Left lobe of liver (tissue), 2 donors: ENCODE measurements at regions not wholly inside any gene's neighbourhood (a gene's known extent, or its start where the extent isn't known, plus 50 kb on each side); places are given as distances from the start of the nearest gene placed in this dataset.
A peak's percentile ranks its signal among the peaks of the same experiment; 100 is the strongest.
"Not testable (repeated sequence)": the region's sequence is repeated elsewhere in the genome, so short reads cannot be mapped to it uniquely, and the experiment has no call there.

Source experiments
- ATAC-seq: fragments of 200-7000 bp; cut with Tn5 transposase; one replicate; pipeline ENCODE4 v1.9.1; 2020; ENCODE audit warnings: mild to moderate bottlenecking, moderate library complexity
- DNase-seq: peaks from one replicate; pipeline ENCODE4 v3.0.0-alpha.2; 2020; ENCODE audit warnings: low spot score
- donor health status: DM: no; HTN: no; CAD: no; lungs with moderate emphysema.
- donor health status: DM: no; HTN: yes; CAD: no.

- no peak for DNase-seq
- ATAC-seq = no peak
These were observed 285.5 kb upstream of the ANKRD50 start for GRCh38 chr4:124997991-124998390.

GRCh38 chr4:124997124-124997523, 284.6 kb upstream of the ANKRD50 start:
- DNase-seq (no peak), ATAC-seq (no peak)

GRCh38 chr4:124993838-124994237, 281.3 kb upstream of the ANKRD50 start:
- DNase-seq = no peak

GRCh38 chr4:124990398-124990797, 277.9 kb upstream of the ANKRD50 start:
- DNase-seq (no peak), ATAC-seq (no peak)

More at GRCh38 chr4:124993838-124994237, 281.3 kb upstream of the ANKRD50 start:
- no peak for ATAC-seq

- no peak for ATAC-seq
- no peak for DNase-seq
These were observed 267.8 kb upstream of the ANKRD50 start for GRCh38 chr4:124980276-124980752.

GRCh38 chr4:124978536-124978935, 266.0 kb upstream of the ANKRD50 start:
- DNase-seq, ATAC-seq: not testable (repeated sequence)

GRCh38 chr4:124977045-124977444, 264.5 kb upstream of the ANKRD50 start:
- no peak for DNase-seq
- no peak for ATAC-seq

GRCh38 chr4:124974152-124974551, 261.6 kb upstream of the ANKRD50 start:
- no peak for DNase-seq
- no peak for ATAC-seq

GRCh38 chr4:124973716-124974115, 261.2 kb upstream of the ANKRD50 start:
- DNase-seq (no peak), ATAC-seq (no peak)

GRCh38 chr4:124970011-124970410, 257.5 kb upstream of the ANKRD50 start:
- DNase-seq = no peak
- ATAC-seq = no peak

- ATAC-seq = no peak
- DNase-seq = no peak
These were observed 253.0 kb upstream of the ANKRD50 start for GRCh38 chr4:124965497-124965891.

- no peak for DNase-seq
These were observed 252.4 kb upstream of the ANKRD50 start for GRCh38 chr4:124964852-124965496.

GRCh38 chr4:124964251-124964650, 251.7 kb upstream of the ANKRD50 start:
- ATAC-seq (no peak), DNase-seq (no peak)

More at GRCh38 chr4:124964852-124965496, 252.4 kb upstream of the ANKRD50 start:
- no peak for ATAC-seq

- DNase-seq (no peak), ATAC-seq (no peak)
These were observed 248.7 kb upstream of the ANKRD50 start for GRCh38 chr4:124961138-124961750.

GRCh38 chr4:124958847-124959246, 246.3 kb upstream of the ANKRD50 start:
- ATAC-seq = no peak
- DNase-seq = no peak

- ATAC-seq (peak; percentile 20), DNase-seq (no peak)
These were observed 242.9 kb upstream of the ANKRD50 start for GRCh38 chr4:124955476-124955875.

GRCh38 chr4:124954046-124954445, 241.5 kb upstream of the ANKRD50 start:
- ATAC-seq = no peak

GRCh38 chr4:124953486-124953885, 241.0 kb upstream of the ANKRD50 start:
- DNase-seq = no peak
- no peak for ATAC-seq

More at GRCh38 chr4:124954046-124954445, 241.5 kb upstream of the ANKRD50 start:
- no peak for DNase-seq

GRCh38 chr4:124953061-124953460, 240.5 kb upstream of the ANKRD50 start:
- no peak for ATAC-seq

GRCh38 chr4:124952601-124953000, 240.1 kb upstream of the ANKRD50 start:
- ATAC-seq (no peak), DNase-seq (no peak)

More at GRCh38 chr4:124953061-124953460, 240.5 kb upstream of the ANKRD50 start:
- DNase-seq = no peak

GRCh38 chr4:124948976-124949597, 236.6 kb upstream of the ANKRD50 start:
- peak; percentile 19 for ATAC-seq

More at GRCh38 chr4:124948976-124949597, 236.6 kb upstream of the ANKRD50 start:
- no peak for DNase-seq
